HPDE6-E6E7 (cell line): ENCODE measurements at regions not wholly inside any gene's neighbourhood (a gene's known extent, or its start where the extent isn't known, plus 50 kb on each side); places are given as distances from the start of the nearest gene placed in this dataset.
A peak's percentile ranks its signal among the peaks of the same experiment; 100 is the strongest.

Experiments
- DNase-seq: peaks from one replicate; pipeline ENCODE4 v3.0.0; 2011; ENCODE audit warnings: missing footprints; ENCODE audit errors: extremely low spot score

- DNase-seq = no peak
Observed at GRCh38 chr10:105879401-105879800, 1238.3 kb downstream of the SORCS3 start.

DNA sequence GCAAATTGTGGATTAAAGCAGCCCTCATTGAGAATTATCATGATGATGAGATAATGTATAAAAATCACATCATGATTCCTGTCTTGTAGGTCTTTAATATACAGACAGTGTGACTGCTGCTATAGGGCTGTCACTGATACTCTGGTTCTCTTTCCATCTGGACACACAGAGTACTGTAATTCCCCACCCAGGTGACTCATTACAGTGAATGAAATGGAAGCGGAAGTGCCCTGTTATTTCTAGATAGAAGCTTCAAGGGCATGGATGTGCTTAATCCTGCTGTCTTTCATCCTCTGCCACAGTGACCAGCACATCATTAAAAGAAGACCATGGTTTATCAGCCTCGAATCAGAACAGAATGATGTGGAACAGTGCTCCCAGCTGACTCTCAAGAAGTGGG, 1234.0 kb downstream of the SORCS3 start:
- no peak for DNase-seq

DNA sequence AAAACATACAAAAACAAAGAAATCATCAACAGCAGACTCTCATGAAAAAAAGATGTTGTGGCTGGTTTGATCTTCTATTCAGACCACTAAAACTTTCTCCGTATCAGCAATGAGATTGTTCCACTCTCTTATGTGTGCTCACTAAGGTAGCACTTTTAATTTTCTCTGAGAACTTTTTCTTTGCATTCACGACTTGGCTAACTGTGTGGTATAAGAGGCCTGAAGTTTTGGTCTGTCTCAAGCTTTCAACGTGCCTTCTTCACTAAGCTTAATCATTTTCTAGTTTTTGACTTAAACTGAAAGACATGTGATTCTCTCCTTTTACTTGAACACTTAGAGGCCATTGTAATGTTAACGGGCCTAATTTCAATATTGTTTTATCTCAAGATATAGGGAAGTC, 1231.6 kb downstream of the SORCS3 start:
- DNase-seq = no peak

GRCh38 chr10:105868935-105869334, 1227.8 kb downstream of the SORCS3 start:
- DNase-seq = no peak

GRCh38 chr10:105864854-105865253, 1223.8 kb downstream of the SORCS3 start:
- DNase-seq = no peak

GRCh38 chr10:105857268-105858264, 1216.5 kb downstream of the SORCS3 start:
- DNase-seq = no peak

DNA sequence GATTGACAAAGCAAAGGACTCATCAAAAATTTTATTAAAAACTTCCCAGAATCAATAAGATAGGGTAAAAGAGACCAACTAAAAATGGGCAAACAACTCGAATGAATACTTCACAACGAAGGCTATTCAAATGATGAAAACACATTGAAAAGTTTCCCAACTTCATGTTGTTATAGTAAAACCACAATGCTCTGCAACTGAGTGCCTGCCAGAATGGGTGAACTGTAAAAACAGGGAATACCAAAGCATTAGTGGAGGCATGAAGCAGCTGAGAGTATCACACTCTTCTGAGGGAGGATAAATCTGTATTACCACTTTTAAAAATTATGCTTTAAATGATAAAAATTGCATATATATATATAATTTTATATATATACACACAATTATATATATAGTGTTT, 1214.7 kb downstream of the SORCS3 start:
- no peak for DNase-seq

- no peak for DNase-seq
Observed at GRCh38 chr10:105844676-105845570, 1203.8 kb downstream of the SORCS3 start.

DNA sequence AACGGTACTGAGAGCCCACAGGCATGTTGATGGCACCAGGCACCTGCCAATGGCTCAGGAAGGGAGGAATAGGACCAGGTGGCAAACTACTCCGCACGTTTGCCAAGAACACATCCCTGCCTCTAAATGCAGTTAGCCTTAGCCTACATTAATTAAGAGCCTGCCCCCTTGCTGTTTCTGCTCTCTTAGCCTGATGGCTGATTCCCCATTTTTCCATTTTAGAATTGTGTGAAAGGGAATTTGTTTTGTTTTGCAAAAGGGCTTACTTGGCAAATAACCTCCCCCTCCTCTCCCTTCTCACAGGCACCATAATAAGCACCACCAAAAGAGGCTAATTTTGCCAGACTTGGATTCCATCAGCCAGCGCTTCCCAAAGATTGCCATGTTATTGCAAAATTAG, 1203.2 kb downstream of the SORCS3 start:
- no peak for DNase-seq

DNA sequence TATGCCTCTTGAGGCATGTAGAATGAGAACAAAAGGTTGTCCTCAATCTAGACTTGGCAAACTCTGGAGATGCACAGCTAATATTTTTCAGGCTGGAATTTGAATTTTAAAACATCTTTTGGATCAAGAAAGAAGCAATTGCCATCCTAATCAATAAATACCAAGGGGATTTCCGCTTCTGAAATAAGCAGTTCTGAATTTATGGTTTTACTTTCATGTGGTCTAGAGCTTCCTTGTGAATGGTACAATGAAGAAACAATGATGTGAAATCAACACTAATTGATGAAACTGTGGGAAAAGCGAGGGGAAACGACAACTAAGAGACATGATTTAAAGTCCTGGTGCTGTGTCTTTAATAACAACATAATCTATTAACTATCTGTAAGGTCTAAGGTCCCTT, 1202.7 kb downstream of the SORCS3 start:
- DNase-seq = no peak

DNA sequence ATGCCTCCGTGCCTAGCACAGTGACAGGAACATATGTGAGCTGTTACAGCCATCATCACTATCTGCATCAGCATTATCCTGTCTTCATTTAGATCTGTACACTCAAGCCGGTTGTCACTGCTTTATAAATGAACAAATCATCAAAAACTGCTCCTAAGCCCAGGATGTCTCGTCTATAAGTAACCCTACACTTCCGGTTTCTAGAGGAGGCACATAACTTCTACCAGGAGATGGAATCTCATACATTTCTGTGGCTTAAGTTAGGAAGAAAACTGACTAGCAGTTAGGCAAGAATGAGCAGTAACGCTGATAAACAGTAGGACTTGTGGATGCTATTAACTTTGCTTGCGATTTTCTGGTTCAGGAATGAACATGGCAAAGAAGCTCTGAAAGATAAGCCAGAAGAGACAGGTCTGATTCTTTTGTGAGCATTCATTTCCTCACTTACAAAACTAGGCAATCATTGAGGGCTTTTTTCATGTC, 1199.2 kb downstream of the SORCS3 start:
- DNase-seq = no peak

GRCh38 chr10:105838392-105838791, 1197.3 kb downstream of the SORCS3 start:
- no peak for DNase-seq

DNA sequence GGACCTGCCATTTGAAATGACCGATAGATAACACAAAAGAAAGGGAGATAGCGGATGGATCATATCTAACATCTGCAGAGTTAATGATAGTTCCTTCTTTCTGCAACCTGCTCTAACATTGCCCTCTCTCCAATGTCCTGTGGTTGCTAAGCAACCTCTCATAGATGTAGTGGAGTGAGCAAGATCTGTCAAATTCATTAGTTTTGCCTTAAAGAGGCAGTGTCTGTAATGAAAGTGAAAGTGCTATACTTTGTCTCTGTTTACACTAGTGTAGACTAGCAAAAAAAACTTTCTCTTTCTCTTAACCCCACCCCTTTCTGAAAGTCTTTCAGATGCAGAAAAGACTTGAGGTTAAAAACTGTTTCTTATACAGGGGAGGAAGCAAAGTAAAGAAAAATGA, 1196.9 kb downstream of the SORCS3 start:
- peak; percentile 1 for DNase-seq

DNA sequence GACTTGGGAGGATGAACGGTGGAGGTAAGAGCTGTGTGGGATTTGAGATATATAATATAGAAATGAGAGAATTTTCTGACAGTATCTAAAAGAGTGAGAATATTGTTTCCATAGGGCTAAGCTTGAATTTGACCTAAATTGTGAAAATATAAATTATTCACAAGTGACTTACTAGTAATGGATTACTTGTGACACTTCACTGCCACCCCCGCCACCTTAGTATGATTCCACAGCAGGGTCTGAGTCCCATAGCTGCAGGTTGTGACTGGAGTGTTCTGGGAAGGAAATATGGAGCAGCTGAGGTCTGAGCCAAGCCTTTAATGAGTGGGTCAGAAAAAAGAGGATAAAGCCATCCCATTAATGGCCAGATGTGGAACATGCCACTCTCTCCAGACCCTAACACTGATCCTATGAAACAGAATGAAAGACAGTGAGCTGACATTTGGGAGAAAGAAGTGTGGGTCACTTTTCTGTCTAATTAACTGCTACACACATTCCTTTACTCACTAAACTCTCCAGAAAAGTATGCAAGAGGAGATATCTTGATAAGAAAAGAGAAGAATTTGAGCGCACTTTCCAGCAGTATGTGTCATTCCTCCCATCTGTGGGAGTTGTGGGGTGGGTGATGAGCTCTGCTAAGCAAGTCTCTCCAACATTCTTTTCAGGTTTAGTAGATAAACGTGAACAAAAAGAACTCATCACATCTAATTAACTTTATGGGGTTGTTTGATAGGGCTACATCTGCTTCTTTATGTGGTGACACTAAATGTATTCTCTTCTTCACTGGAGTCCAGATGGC, 1193.4 kb downstream of the SORCS3 start:
- no peak for DNase-seq

- no peak for DNase-seq
Observed at GRCh38 chr10:105827133-105827532, 1186.0 kb downstream of the SORCS3 start.

DNA sequence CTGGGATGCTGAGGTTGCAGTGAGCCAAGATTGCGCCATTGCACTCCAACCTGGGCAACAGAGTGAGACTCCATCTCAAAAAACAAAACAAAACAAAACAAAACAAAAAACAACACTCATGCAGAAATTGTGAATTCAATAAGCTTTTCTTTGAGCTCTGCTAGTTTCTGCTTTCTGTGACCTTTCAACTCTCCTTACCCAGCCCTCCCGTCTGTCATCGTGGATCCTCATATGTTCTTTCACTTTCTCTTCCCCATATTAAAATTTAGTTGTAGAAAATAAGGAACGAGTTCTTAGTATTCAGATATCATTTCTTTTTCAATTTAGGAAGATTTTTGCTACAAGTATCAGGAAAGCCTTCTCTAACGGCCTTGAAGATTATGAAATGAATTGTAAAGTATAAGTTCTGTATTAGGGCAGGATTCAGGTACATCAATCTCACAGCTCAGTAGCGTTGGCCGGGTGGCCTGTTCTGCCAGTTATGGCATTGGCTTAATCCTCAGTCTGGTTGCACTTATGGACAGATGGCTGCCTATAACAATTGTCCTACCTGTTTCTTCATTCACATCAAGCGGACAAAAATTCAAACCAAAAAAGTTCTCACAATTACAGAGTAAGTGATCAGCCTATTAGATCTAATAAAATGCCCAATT, 1167.0 kb downstream of the SORCS3 start:
- no peak for DNase-seq

DNA sequence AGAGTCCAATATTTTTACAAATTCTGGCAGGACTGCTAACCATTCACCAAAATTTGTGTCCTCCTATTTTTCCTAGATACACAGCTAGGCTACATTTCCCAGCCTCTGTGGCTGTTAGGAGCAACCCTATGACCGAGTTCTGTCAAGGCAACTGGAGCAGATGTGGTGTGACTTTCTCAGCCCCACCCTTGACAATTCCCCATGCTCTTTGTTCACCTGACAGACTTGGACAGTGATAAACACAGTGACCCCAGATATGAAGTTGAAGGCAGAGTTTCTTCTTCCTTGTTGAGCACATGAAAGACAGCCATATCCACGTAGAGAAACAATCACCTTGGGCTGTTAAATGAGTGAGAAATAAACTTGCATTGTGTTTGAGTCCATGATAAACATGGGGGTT, 1162.1 kb downstream of the SORCS3 start:
- no peak for DNase-seq

DNA sequence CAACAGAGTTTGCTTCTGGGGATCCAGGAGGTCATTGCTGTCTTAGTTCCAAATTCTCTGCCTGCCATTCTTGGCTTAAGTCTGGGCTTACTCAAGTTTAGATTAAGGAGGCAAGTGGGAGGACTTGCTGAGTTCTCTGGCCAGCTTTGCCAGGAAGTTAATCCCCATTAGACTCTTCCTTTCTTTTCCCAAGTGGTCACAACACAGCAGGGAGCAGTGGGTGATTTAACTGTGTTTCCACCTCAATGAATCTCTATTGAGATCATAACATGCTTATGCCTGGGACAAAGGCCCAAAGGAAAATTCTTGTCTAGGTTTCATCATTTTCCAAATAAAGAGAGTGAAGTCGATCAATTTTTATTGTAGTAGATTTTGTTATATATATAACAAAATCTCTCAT, 1159.6 kb downstream of the SORCS3 start:
- DNase-seq = no peak

DNA sequence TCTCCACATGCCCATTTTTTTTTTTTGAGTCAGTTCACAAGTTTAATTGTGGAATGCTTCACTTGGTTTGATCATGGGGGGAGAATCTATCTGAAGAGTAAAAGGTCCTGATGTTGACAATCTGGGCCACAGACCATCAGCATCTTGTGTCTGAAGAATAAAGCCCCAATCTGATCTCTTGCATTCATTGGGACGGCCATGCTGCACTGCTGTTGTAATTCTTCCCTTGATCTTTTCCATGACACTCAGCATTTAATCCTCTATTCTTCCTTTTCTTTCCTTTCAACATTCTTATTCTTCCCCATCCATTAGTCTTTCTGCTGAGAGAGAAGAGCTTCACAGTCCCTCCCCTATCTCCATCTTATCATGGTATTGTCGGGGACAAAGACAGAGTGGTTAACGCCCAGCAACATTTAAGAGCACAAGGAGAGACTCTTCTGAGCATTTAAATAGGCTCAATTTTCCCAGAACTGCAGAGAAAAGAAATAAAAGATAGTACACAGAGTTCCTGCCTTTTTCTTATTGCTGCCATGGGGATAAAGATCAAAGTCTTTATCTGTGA, 1157.3 kb downstream of the SORCS3 start:
- no peak for DNase-seq

GRCh38 chr10:105797234-105797890, 1156.3 kb downstream of the SORCS3 start:
- peak; percentile 22 for DNase-seq
